Transverse colon (tissue), 4 donors: ENCODE measurements at regions not wholly inside any gene's neighbourhood (a gene's known extent, or its start where the extent isn't known, plus 50 kb on each side); places are given as distances from the start of the nearest gene placed in this dataset.
"Not testable (repeated sequence)": the region's sequence is repeated elsewhere in the genome, so short reads cannot be mapped to it uniquely, and the experiment has no call there.

Experiments
- DNase-seq: peaks from one replicate; pipeline ENCODE4 v3.0.0-alpha.2; 2019
- H3K27ac ChIP-seq, 4 donors: fragments of 200-600 bp; sonication (generic); 2 replicates each; pipeline ENCODE4 v1.5.1; 2016 to 2018; ENCODE audit warnings: inconsistent platforms in 4 of 4
- H3K27me3 ChIP-seq: fragments of 200-600 bp; sonication (generic); 2 replicates; pipeline ENCODE4 v1.5.1; 2017; ENCODE audit warnings: inconsistent platforms
- H3K36me3 ChIP-seq, 4 donors: fragments of 200-600 bp; sonication (generic); 2 replicates each; pipeline ENCODE4 v1.5.1; 2017 to 2019; ENCODE audit warnings: inconsistent platforms in 4 of 4
- H3K4me1 ChIP-seq, 4 donors: fragments of 200-600 bp; sonication (generic); 2 replicates each; pipeline ENCODE4 v1.5.1; 2017 to 2020; ENCODE audit warnings: inconsistent platforms in 4 of 4
- H3K4me3 ChIP-seq, 4 donors: fragments of 200-600 bp; sonication (generic); 1 replicate in 1 of 4; 2 replicates in 3 of 4; pipeline versions ENCODE4 v1.5.1 to v1.6.1; 2017 to 2019; ENCODE audit warnings: inconsistent platforms in 4 of 4
- H3K9me3 ChIP-seq, 2 donors: fragments of 200-600 bp; sonication (generic); 2 replicates each; pipeline ENCODE4 v1.5.1; 2017 to 2019; ENCODE audit warnings: inconsistent platforms in 2 of 2
- EP300 ChIP-seq: sonication (generic); formaldehyde crosslinking; IDR thresholded peaks from one replicate; pipeline ENCODE4 v1.6.1; 2017; ENCODE audit warnings: antibody characterized with exemption, low read depth
- POLR2A ChIP-seq: fragments of 450-650 bp; IDR thresholded peaks from one replicate; pipeline ENCODE4 v1.6.1; 2016; ENCODE audit warnings: antibody characterized with exemption, mild to moderate bottlenecking, moderate library complexity
- POLR2AphosphoS5 ChIP-seq, 3 donors: sonication (generic); formaldehyde crosslinking; IDR thresholded peaks; one replicate each; pipeline ENCODE4 v1.6.1; 2016; ENCODE audit warnings: antibody characterized with exemption in 3 of 3
- WGBS, 2 donors: methylation state at CpG; one replicate each; pipeline ENCODE4 v1.1.5; 2018; ENCODE audit warnings: low coverage in 1 of 2; 5-methylcytosine and 5-hydroxymethylcytosine counted together
- in situ Hi-C, 4 donors: fragments of 200-750 bp; cut with MboI; loops; one replicate each; pipeline versions ENCODE4 v1.15.0 to v1.15.1; 2017; ENCODE audit warnings: low sequenced_read_pairs in 3 of 4, low pct_ligation_motif_present in 1 of 4, low pct_unique_long_range_greater_than_20kb in 1 of 4
- intact Hi-C: fragments of 100-400 bp; cut with DNase I; formaldehyde crosslinking; loops from one replicate; pipeline ENCODE4 v1.15.1; 2023; ENCODE audit warnings: low total_unique reads
- TF ChIP-seq, protein P1 (sequence below), 5 experiments: fragments of 200-600 bp in 3 of 5; fragments of 450-650 bp in 2 of 5; sonication (generic) in 3 of 5; IDR thresholded peaks; 1 replicate in 2 of 5; 2 replicates in 3 of 5; pipeline ENCODE4 v1.5.1; 2016 to 2017; ENCODE audit warnings: antibody characterized with exemption in 5 of 5, inconsistent platforms in 3 of 5, mild to moderate bottlenecking in 2 of 5, moderate library complexity in 1 of 5

DNA sequence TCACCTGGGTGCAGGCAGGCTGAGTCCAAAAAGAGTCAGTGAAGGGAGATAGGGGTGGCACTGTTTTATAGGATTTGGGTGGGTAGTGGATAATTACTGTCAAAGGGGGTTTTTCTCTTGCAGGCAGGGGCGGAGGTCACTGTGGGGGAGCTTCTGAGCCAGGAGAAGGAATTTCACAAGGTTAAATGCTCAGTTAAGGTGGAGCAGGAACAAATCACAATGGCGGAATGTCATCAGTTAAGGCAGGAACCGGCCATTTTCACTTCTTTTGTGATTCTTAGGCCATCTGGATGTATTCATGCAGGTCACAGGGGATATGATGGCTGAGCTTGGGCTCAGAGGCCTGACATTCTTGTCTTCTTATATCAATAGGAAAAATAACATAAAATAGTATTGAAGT lies 69.7 kb upstream of the SIRPG start:
- WGBS, 2 donors, result 77 to 90% methylated on average over 3 of the region's 3 CpGs
- DNase-seq, H3K4me3 ChIP-seq, H3K36me3 ChIP-seq, intact Hi-C loops, H3K9me3 ChIP-seq, H3K27ac ChIP-seq, H3K27me3 ChIP-seq, in situ Hi-C loops: not testable (repeated sequence)
- H3K4me1 ChIP-seq, result peaks cover 0 to 15% (median 4%) of the 10 kb centered on the region in 4 donors

DNA sequence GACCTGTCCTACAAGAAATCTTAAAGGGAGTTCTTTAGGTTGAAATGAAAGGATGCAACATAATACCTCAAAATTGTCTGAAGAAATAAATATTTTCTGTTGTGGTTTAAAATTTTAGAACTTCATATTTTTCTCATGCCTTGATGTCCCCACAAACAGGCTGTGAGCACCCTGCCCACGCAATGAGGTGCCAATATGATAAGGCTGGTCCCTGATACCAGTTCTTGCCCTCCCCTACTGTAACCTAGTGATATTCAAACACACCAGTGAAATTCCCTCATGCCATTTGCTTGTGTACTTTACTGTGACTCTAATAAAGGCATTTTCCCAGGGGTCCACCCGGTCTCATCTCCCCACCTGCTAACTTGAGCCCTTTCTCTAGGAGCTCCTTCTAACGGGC lies 67.3 kb upstream of the SIRPG start:
- in situ Hi-C loops, result no loop called here

DNA sequence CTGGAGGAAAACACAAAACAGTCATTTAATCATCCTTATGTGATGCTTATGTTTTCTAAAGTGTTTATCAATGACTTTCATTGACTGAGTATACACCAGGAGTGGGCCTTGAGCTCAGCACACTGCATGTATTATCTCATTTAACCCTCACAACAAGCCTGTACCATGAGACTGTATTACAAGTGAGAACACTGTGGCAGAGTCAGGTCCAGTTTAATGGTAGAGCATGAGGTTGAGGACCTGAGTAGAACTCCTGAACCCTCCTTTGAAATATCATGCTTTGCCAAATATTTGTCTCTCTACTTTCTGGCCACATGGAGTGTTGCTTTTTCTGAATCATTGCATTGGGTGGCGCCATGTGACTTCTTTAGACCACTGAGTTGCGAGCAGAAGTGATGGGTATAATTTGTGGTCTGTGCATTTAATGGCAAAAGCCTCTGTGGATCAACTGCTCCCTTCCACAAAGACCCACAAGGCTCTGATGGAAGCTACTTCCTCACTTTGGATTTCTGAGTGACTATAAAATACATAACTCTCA lies 65.0 kb upstream of the SIRPG start:
- H3K36me3 ChIP-seq, result no peaks in the 10 kb centered on the region
- H3K27ac ChIP-seq, result no peak overlapping the region
- in situ Hi-C loops (no loop called here), intact Hi-C loops (no loop called here)
- H3K4me1 ChIP-seq, result no peaks in the 10 kb centered on the region
- whole genome bisulfite sequencing, 2 donors, result 77 to 80% methylated on average over 2 of the region's 2 CpGs
- TF ChIP-seq, protein P1, sequence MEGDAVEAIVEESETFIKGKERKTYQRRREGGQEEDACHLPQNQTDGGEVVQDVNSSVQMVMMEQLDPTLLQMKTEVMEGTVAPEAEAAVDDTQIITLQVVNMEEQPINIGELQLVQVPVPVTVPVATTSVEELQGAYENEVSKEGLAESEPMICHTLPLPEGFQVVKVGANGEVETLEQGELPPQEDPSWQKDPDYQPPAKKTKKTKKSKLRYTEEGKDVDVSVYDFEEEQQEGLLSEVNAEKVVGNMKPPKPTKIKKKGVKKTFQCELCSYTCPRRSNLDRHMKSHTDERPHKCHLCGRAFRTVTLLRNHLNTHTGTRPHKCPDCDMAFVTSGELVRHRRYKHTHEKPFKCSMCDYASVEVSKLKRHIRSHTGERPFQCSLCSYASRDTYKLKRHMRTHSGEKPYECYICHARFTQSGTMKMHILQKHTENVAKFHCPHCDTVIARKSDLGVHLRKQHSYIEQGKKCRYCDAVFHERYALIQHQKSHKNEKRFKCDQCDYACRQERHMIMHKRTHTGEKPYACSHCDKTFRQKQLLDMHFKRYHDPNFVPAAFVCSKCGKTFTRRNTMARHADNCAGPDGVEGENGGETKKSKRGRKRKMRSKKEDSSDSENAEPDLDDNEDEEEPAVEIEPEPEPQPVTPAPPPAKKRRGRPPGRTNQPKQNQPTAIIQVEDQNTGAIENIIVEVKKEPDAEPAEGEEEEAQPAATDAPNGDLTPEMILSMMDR (IDR thresholded peaks at IDR 0.05), result no peak
- TF ChIP-seq POLR2AphosphoS5 (IDR thresholded peaks at IDR 0.05) (no peak), POLR2A (no peak), EP300 (no peak)
- H3K4me3 ChIP-seq, result no peak overlapping the region
- H3K27me3 ChIP-seq, result no peaks in the 10 kb centered on the region
- no peak for DNase-seq
- no peaks in the 10 kb centered on the region for H3K9me3 ChIP-seq

More for the DNA sequence above, 67.3 kb upstream of the SIRPG start:
- no peaks in the 10 kb centered on the region for H3K27me3 ChIP-seq
- intact Hi-C loops, result no loop called here
- H3K36me3 ChIP-seq, result no peaks in the 10 kb centered on the region
- no peak overlapping the region for H3K4me3 ChIP-seq
- TF ChIP-seq, protein P1 (IDR thresholded peaks at IDR 0.05), result no peak
- TF ChIP-seq POLR2AphosphoS5 (IDR thresholded peaks at IDR 0.05) (no peak), POLR2A (no peak), EP300 (no peak)
- no peaks in the 10 kb centered on the region for H3K9me3 ChIP-seq
- H3K27ac ChIP-seq, result no peak overlapping the region
- no peaks in the 10 kb centered on the region for H3K4me1 ChIP-seq
- WGBS, 2 donors, result 70 to 100% methylated on average over 1 to 3 of the region's 3 CpGs
- no peak for DNase-seq

DNA sequence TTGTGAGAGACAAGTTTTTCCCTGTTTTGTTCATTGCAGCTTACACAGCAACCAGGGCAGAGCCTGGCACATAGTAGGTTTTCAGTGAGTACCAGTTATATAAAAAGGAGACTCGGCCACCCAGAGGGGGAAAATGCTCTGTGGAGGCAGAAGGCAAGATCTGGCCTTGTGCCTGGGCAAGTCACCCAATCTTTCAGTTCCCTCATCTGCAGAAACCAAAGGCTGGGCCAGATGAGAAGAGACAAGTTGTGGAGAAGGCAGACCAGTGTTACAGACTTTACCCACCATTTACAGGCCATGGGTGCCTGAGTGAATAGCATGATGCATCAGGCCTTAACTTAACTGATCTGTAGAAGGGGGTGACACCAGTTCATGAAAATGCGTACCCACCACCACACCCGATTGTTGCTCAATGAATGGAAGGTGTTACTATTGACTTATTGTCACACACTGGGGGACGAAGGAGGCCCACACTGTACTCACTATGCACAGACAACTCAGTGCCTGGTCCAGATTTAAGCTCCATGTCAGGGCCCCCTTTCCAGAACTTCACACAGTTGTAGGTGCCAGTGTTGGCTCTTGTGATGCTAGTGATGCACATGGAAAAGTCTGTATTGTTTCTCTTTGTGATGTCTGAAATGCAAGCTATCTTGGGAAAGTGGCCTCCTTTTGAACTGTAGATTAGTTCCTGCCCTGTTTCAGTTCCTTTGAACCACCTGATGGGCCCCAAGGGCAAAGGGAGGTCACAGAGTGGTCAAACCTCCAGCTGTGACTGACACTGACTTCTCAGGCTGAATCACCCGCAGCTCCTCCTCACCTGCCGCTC lies 64.3 kb upstream of the SIRPG start:
- Histone ChIP-seq H3K36me3 (no peaks in the 10 kb centered on the region), H3K27ac (no peak overlapping the region), H3K4me3 (no peak overlapping the region), H3K27me3 (no peaks in the 10 kb centered on the region), H3K9me3 (no peaks in the 10 kb centered on the region), H3K4me1 (no peaks in the 10 kb centered on the region)
- intact Hi-C loops (no loop called here), in situ Hi-C loops (no loop called here)
- TF ChIP-seq, protein P1 (IDR thresholded peaks at IDR 0.05), result no peak
- TF ChIP-seq POLR2A (no peak), POLR2AphosphoS5 (IDR thresholded peaks at IDR 0.05) (no peak), EP300 (no peak)
- WGBS, 2 donors, result 0 to 57% methylated on average over 1 to 6 of the region's 6 CpGs
- DNase-seq, result peak; percentile 38
